ENCODE measurements at regions not wholly inside any gene's neighbourhood (a gene's known extent, or its start where the extent isn't known, plus 50 kb on each side); places are given as distances from the start of the nearest gene placed in this dataset.

GRCh38 chr16:13767215-13767614 is 152.7 kb upstream of the ERCC4 start:
- no peak overlapping the region for H3K4me3 ChIP-seq (ENCODE audit: low read length)
- no peaks in the 10 kb centered on the region for H3K9me3 ChIP-seq (ENCODE audit: low read length)
- H3K36me3 ChIP-seq (ENCODE audit: low read depth, low read length), result no peaks in the 10 kb centered on the region
- no peaks in the 10 kb centered on the region for H3K4me1 ChIP-seq (ENCODE audit: insufficient read depth, low read length)
- ChIA-PET CTCF (no interaction called here), POLR2A (ENCODE audit: unreplicated experiment) (no interaction called here)
- intact Hi-C loops (cut with micrococcal nuclease), result no loop called here
- no peak overlapping the region for H3K9ac ChIP-seq (ENCODE audit: low read length)
- H3K79me2 ChIP-seq (ENCODE audit: low read length), result no peaks in the 10 kb centered on the region
- no peak overlapping the region for H3K27ac ChIP-seq (ENCODE audit: low read length)
- BruUV-seq (replicated peaks), result no TSS peak
- H2AFZ ChIP-seq (ENCODE audit: low read length), result no peak overlapping the region
- no peak for TF ChIP-seq CTCF (conservative IDR thresholded peaks at IDR 0.05; ENCODE audit: low read depth, low read length)
- no peaks in the 10 kb centered on the region for H3K27me3 ChIP-seq (ENCODE audit: low read length)
- H3F3A ChIP-seq (ENCODE audit: low read length, unreplicated experiment), result no peaks in the 10 kb centered on the region
- ATAC-seq (no peak), DNase-seq (no peak)
- no peaks in the 10 kb centered on the region for H3K9me2 ChIP-seq (replicated peaks; ENCODE audit: low read length)
- H3K4me2 ChIP-seq (ENCODE audit: low read length), result no peak overlapping the region
- H4K20me1 ChIP-seq (ENCODE audit: low read length), result no peaks in the 10 kb centered on the region

- intact Hi-C loops (cut with micrococcal nuclease), result no loop called here
- H2AFZ ChIP-seq (ENCODE audit: low read length), result no peak overlapping the region
- H3F3A ChIP-seq (ENCODE audit: low read length, unreplicated experiment), result no peaks in the 10 kb centered on the region
- no peaks in the 10 kb centered on the region for H3K36me3 ChIP-seq (ENCODE audit: low read depth, low read length)
- ChIA-PET CTCF (no interaction called here), POLR2A (ENCODE audit: unreplicated experiment) (no interaction called here)
- no TSS peak for BruUV-seq (replicated peaks)
- no peaks in the 10 kb centered on the region for H3K9me2 ChIP-seq (replicated peaks; ENCODE audit: low read length)
- H3K79me2 ChIP-seq (ENCODE audit: low read length), result no peaks in the 10 kb centered on the region
- H3K4me2 ChIP-seq (ENCODE audit: low read length), result no peak overlapping the region
- DNase-seq, result no peak
- no peaks in the 10 kb centered on the region for H3K9me3 ChIP-seq (ENCODE audit: low read length)
- H3K4me3 ChIP-seq (ENCODE audit: low read length), result no peak overlapping the region
- no peak overlapping the region for H3K9ac ChIP-seq (ENCODE audit: low read length)
- ATAC-seq, result no peak
- TF ChIP-seq CTCF (conservative IDR thresholded peaks at IDR 0.05; ENCODE audit: low read depth, low read length) (no peak), EZH2phosphoT487 (IDR thresholded peaks at IDR 0.05; ENCODE audit: borderline replicate concordance, low read length) (no peak), EZH2 (IDR thresholded peaks at IDR 0.05; ENCODE audit: low read length, unreplicated experiment) (no peak)
- no peaks in the 10 kb centered on the region for H4K20me1 ChIP-seq (ENCODE audit: low read length)
- H3K4me1 ChIP-seq (ENCODE audit: insufficient read depth, low read length), result no peaks in the 10 kb centered on the region
- peaks cover 10% of the 10 kb centered on the region; the same call in 1 of the 2 replicates for H3K27me3 ChIP-seq (ENCODE audit: low read length)
- H3K27ac ChIP-seq (ENCODE audit: low read length), result no peak overlapping the region
Observed at GRCh38 chr16:13768471-13768870, 151.5 kb upstream of the ERCC4 start.

GRCh38 chr16:13770436-13770835 is 149.5 kb upstream of the ERCC4 start:
- no peaks in the 10 kb centered on the region for H4K20me1 ChIP-seq (ENCODE audit: low read length)
- POLR2A ChIA-PET (ENCODE audit: unreplicated experiment), result no interaction called here
- H3K4me2 ChIP-seq (ENCODE audit: low read length), result no peak overlapping the region
- H3K36me3 ChIP-seq (ENCODE audit: low read depth, low read length), result no peaks in the 10 kb centered on the region
- H2AFZ ChIP-seq (ENCODE audit: low read length), result no peak overlapping the region
- ATAC-seq (no peak), DNase-seq (no peak)
- H3K27ac ChIP-seq (ENCODE audit: low read length), result no peak overlapping the region
- intact Hi-C loops (cut with micrococcal nuclease), result no loop called here
- H3K4me1 ChIP-seq (ENCODE audit: insufficient read depth, low read length), result no peaks in the 10 kb centered on the region
- H3K9me3 ChIP-seq (ENCODE audit: low read length), result no peaks in the 10 kb centered on the region
- peaks cover 11% of the 10 kb centered on the region; the same call in 1 of the 2 replicates for H3K27me3 ChIP-seq (ENCODE audit: low read length)
- H3K4me3 ChIP-seq (ENCODE audit: low read length), result no peak overlapping the region
- H3K9ac ChIP-seq (ENCODE audit: low read length), result no peak overlapping the region
- H3K9me2 ChIP-seq (replicated peaks; ENCODE audit: low read length), result no peaks in the 10 kb centered on the region
- no peaks in the 10 kb centered on the region for H3K79me2 ChIP-seq (ENCODE audit: low read length)
- H3F3A ChIP-seq (ENCODE audit: low read length, unreplicated experiment), result no peaks in the 10 kb centered on the region
- BruUV-seq (replicated peaks), result no TSS peak
- TF ChIP-seq EZH2 (IDR thresholded peaks at IDR 0.05; ENCODE audit: low read length, unreplicated experiment) (no peak), CTCF (conservative IDR thresholded peaks at IDR 0.05; ENCODE audit: low read depth, low read length) (no peak), EZH2phosphoT487 (IDR thresholded peaks at IDR 0.05; ENCODE audit: borderline replicate concordance, low read length) (no peak)
- CTCF ChIA-PET, result no interaction called here

Measured in PC-3 (cell line).